Karpas-422 (cell line): ENCODE measurements at regions not wholly inside any gene's neighbourhood (a gene's known extent, or its start where the extent isn't known, plus 50 kb on each side); places are given as distances from the start of the nearest gene placed in this dataset.

ENCODE experiments used
- DNase-seq: peaks from one replicate; pipeline ENCODE4 v3.0.0-alpha.2; 2015
- H2AFZ ChIP-seq: fragments of 200-600 bp; sonication (generic); 2 replicates; pipeline ENCODE4 v1.6.1; 2014; ENCODE audit warnings: antibody characterized with exemption, low read length, mixed read lengths
- H3K27ac ChIP-seq: fragments of 200-600 bp; sonication (generic); 2 replicates; pipeline ENCODE4 v1.5.1; 2014; ENCODE audit warnings: mild to moderate bottlenecking, low read length, moderate library complexity
- H3K27me3 ChIP-seq: fragments of 200-600 bp; sonication (generic); 2 replicates; pipeline ENCODE4 v1.6.1; 2014; ENCODE audit warnings: low read length, mixed read lengths
- H3K36me3 ChIP-seq: fragments of 200-600 bp; sonication (generic); 2 replicates; pipeline ENCODE4 v1.6.1; 2014; ENCODE audit warnings: low read length, mixed read lengths; ENCODE audit not compliant: insufficient read depth
- H3K4me1 ChIP-seq: fragments of 200-600 bp; sonication (generic); 2 replicates; pipeline ENCODE4 v1.6.1; 2014; ENCODE audit warnings: mild to moderate bottlenecking, low read length, mixed read lengths
- H3K4me2 ChIP-seq: fragments of 200-600 bp; sonication (generic); 2 replicates; pipeline ENCODE4 v1.6.1; 2014; ENCODE audit warnings: low read length, low read depth, mild to moderate bottlenecking; ENCODE audit not compliant: poor library complexity, severe bottlenecking
- H3K4me3 ChIP-seq: fragments of 200-600 bp; sonication (generic); 2 replicates; pipeline ENCODE4 v1.5.1; 2014; ENCODE audit warnings: mild to moderate bottlenecking, antibody characterized with exemption, low read length, mixed read lengths
- H3K79me2 ChIP-seq: fragments of 200-600 bp; sonication (generic); 2 replicates; pipeline ENCODE4 v1.6.1; 2014; ENCODE audit warnings: mild to moderate bottlenecking, low read length, mixed read lengths
- H3K9ac ChIP-seq: fragments of 200-600 bp; sonication (generic); 2 replicates; pipeline ENCODE4 v1.6.0; 2014; ENCODE audit warnings: low read length
- H3K9me2 ChIP-seq: fragments of 200-600 bp; sonication (generic), shearing (Covaris generic); replicated peaks from 2 replicates; pipeline ENCODE4 v1.6.0; 2014; ENCODE audit warnings: mild to moderate bottlenecking, low read length, moderate library complexity; ENCODE audit not compliant: insufficient read depth
- H3K9me3 ChIP-seq: fragments of 300-700, 200-600 bp; sonication (generic); 2 replicates; pipeline ENCODE4 v1.6.1; 2014; ENCODE audit warnings: low read length, mixed read lengths
- H4K20me1 ChIP-seq: fragments of 200-600 bp; sonication (generic); 2 replicates; pipeline ENCODE4 v1.6.1; 2014; ENCODE audit warnings: mild to moderate bottlenecking, antibody characterized with exemption, low read length, low read depth; ENCODE audit not compliant: insufficient read depth

DNA sequence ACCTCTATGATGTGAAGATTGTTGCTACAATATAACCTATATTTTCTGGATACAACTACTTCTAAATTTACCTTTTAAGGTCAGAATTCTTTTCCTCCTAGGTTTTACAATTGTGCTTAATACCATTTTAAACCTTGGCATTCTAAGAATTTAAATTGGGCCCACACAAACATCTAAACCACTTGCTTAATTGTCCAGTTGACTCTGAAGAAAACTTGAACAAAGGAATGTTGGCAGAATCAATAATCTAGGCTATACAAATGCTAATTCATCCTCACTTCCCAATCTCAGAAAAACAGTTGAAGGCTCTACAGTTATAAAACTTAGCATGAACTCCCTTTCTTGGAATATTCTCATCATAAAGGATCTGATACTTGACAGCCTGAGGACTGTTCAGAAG, 84.3 kb downstream of the RPRM start:
- H3K36me3 ChIP-seq = no peaks in the 10 kb centered on the region
- H4K20me1 ChIP-seq = no peaks in the 10 kb centered on the region
- no peak overlapping the region for H3K4me3 ChIP-seq
- H3K4me2 ChIP-seq = no peak overlapping the region
- H3K9me3 ChIP-seq = no peaks in the 10 kb centered on the region
- H3K4me1 ChIP-seq = no peaks in the 10 kb centered on the region
- no peak for DNase-seq
- H3K9ac ChIP-seq = no peak overlapping the region
- H3K79me2 ChIP-seq = no peaks in the 10 kb centered on the region
- H2AFZ ChIP-seq = no peak overlapping the region
- no peaks in the 10 kb centered on the region for H3K27me3 ChIP-seq
- H3K9me2 ChIP-seq = 0 out of 2 replicates have a peak, but pooled peaks cover 3% of the 10 kb centered on the region
- H3K27ac ChIP-seq = no peak overlapping the region

GRCh38 chr2:153393518-153393917, 85.0 kb downstream of the RPRM start:
- Histone ChIP-seq H4K20me1 (no peaks in the 10 kb centered on the region), H3K27ac (no peak overlapping the region), H3K4me2 (no peak overlapping the region), H3K9me3 (no peaks in the 10 kb centered on the region), H3K79me2 (no peaks in the 10 kb centered on the region), H3K36me3 (no peaks in the 10 kb centered on the region), H3K27me3 (no peaks in the 10 kb centered on the region), H3K4me1 (no peaks in the 10 kb centered on the region), H3K9ac (no peak overlapping the region), H3K9me2 (0 out of 2 replicates have a peak, but pooled peaks cover 3% of the 10 kb centered on the region), H3K4me3 (no peak overlapping the region), H2AFZ (no peak overlapping the region)
- no peak for DNase-seq

DNA sequence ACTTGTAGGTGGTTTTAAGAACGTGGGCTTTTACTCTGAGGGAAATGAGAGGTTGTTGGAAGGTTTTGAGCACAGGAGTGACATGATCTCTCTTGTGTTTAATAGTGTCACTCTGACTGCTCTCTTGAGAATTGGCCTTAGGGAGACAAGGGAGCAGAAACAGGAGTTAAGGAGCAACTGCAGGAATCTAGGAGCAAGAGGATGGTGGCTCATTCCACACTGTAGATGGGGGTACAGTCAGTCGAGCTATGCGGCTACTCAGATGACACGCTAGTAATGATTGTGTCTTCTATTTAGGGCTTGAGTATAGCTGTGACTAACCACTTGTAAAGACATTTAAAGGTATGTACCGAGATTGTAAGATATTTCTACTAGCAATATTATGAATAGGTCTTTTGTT, 87.4 kb downstream of the RPRM start:
- Histone ChIP-seq H4K20me1 (no peaks in the 10 kb centered on the region), H3K79me2 (no peaks in the 10 kb centered on the region), H3K9me2 (0 out of 2 replicates have a peak, but pooled peaks cover 3% of the 10 kb centered on the region), H3K27ac (no peak overlapping the region), H3K36me3 (no peaks in the 10 kb centered on the region), H3K9ac (no peak overlapping the region), H3K4me1 (no peaks in the 10 kb centered on the region), H3K4me3 (no peak overlapping the region), H2AFZ (no peak overlapping the region), H3K9me3 (no peaks in the 10 kb centered on the region), H3K4me2 (no peak overlapping the region), H3K27me3 (no peaks in the 10 kb centered on the region)
- no peak for DNase-seq

DNA sequence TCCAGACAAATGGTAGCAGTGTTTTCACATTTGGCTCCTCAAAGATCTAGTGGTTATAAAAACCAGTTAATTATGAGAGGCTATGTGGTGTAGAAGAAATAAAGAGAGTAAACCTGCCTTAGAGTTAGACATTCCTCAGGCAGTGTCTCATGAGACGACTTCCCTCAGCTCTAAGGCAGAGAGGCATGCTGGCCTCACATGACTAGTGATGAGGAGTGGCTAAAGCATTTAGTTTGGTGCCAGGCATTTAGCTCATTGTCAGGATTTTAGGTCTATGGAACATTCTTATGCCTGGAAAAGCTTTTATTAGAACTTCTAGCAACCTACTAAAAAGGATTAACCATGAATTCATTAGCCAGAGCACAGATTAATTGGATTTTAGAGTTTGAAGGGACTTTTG, 90.3 kb downstream of the RPRM start:
- Histone ChIP-seq H3K9me2 (0 out of 2 replicates have a peak, but pooled peaks cover 3% of the 10 kb centered on the region), H3K79me2 (no peaks in the 10 kb centered on the region), H3K4me2 (no peak overlapping the region), H3K27ac (no peak overlapping the region), H3K4me1 (no peaks in the 10 kb centered on the region), H4K20me1 (no peaks in the 10 kb centered on the region), H3K4me3 (no peak overlapping the region), H2AFZ (no peak overlapping the region), H3K9me3 (no peaks in the 10 kb centered on the region), H3K27me3 (no peaks in the 10 kb centered on the region), H3K36me3 (no peaks in the 10 kb centered on the region), H3K9ac (no peak overlapping the region)
- no peak for DNase-seq

DNA sequence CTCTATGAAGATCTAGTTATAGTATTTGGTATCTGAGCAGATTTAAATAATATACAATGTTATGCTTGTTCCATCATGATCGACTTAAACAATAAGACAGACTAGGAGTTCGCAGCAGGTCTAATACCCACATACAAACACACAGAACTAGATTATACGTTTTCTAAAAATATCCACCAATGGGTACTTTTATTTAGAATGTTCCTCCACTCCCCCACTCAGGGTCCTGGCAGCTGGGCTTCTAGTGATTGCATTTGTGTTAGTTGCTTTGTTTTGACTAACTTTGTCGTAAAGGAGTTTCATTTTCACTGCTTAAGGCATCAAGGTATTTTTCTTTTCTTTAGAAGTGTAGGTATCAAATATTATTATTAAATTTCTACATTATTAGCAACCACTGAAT, 91.4 kb downstream of the RPRM start:
- Histone ChIP-seq H3K9me2 (no peaks in the 10 kb centered on the region), H3K36me3 (no peaks in the 10 kb centered on the region), H3K79me2 (no peaks in the 10 kb centered on the region), H3K4me1 (no peaks in the 10 kb centered on the region), H3K9me3 (no peaks in the 10 kb centered on the region), H2AFZ (no peak overlapping the region), H4K20me1 (no peaks in the 10 kb centered on the region), H3K27ac (no peak overlapping the region), H3K4me3 (no peak overlapping the region), H3K27me3 (no peaks in the 10 kb centered on the region), H3K4me2 (no peak overlapping the region), H3K9ac (no peak overlapping the region)
- no peak for DNase-seq

DNA sequence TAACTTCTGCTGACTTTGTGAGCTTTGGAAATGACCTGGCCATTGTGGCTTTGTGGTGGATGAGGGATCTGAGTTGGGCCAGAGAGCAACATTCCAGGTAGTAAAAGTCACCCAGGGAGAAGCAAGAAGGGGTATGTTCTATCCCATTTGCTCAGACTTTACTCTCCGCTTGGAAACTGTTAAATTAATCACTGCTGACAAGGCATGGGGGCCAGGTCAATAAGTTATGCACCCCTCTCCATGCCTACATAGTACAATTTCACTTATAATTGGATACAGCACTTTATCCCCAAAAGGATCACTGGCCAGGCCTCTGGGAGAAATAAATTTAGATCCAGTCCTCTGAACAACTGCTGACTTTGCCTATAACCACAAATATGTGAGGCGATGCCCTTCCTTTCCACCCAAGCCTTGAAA, 92.1 kb downstream of the RPRM start:
- DNase-seq = no peak
- Histone ChIP-seq H3K36me3 (no peaks in the 10 kb centered on the region), H3K4me1 (no peaks in the 10 kb centered on the region), H3K9me3 (no peaks in the 10 kb centered on the region), H3K27ac (no peak overlapping the region), H3K79me2 (no peaks in the 10 kb centered on the region), H3K27me3 (no peaks in the 10 kb centered on the region), H3K9me2 (no peaks in the 10 kb centered on the region), H3K4me3 (no peak overlapping the region), H2AFZ (no peak overlapping the region), H4K20me1 (no peaks in the 10 kb centered on the region), H3K9ac (no peak overlapping the region), H3K4me2 (no peak overlapping the region)

GRCh38 chr2:153373510-153374279, 104.9 kb downstream of the RPRM start:
- Histone ChIP-seq H3K79me2 (no peaks in the 10 kb centered on the region), H3K9ac (no peak overlapping the region), H3K9me2 (no peaks in the 10 kb centered on the region), H3K36me3 (no peaks in the 10 kb centered on the region), H4K20me1 (no peaks in the 10 kb centered on the region), H3K4me3 (no peak overlapping the region), H2AFZ (no peak overlapping the region), H3K27ac (no peak overlapping the region), H3K4me1 (no peaks in the 10 kb centered on the region), H3K9me3 (no peaks in the 10 kb centered on the region), H3K4me2 (no peak overlapping the region), H3K27me3 (no peaks in the 10 kb centered on the region)
- no peak for DNase-seq

GRCh38 chr2:153360239-153360638, 118.3 kb downstream of the RPRM start:
- Histone ChIP-seq H3K9me2 (no peaks in the 10 kb centered on the region), H3K4me3 (no peak overlapping the region), H3K27ac (no peak overlapping the region), H2AFZ (no peak overlapping the region), H3K27me3 (no peaks in the 10 kb centered on the region), H3K4me1 (no peaks in the 10 kb centered on the region), H3K9me3 (no peaks in the 10 kb centered on the region), H3K79me2 (no peaks in the 10 kb centered on the region), H3K9ac (no peak overlapping the region), H3K36me3 (no peaks in the 10 kb centered on the region), H3K4me2 (no peak overlapping the region), H4K20me1 (no peaks in the 10 kb centered on the region)
- no peak for DNase-seq
